HFF-Myc (cell line): ENCODE measurements at regions not wholly inside any gene's neighbourhood (a gene's known extent, or its start where the extent isn't known, plus 50 kb on each side); places are given as distances from the start of the nearest gene placed in this dataset.
"Not testable (repeated sequence)": the region's sequence is repeated elsewhere in the genome, so short reads cannot be mapped to it uniquely, and the experiment has no call there.

Experiments
- DNase-seq: peaks from one replicate; pipeline ENCODE4 v3.0.0-alpha.2; 2011; ENCODE audit warnings: low read depth; ENCODE audit errors: extremely low read depth
- H3K4me3 ChIP-seq: replicated peaks from 2 replicates; pipeline ENCODE4 v1.5.1; 2011; ENCODE audit warnings: low read depth, mild to moderate bottlenecking, control low read depth, low read length
- CTCF ChIP-seq: IDR thresholded peaks from 2 replicates; pipeline ENCODE4 v1.5.1; 2012; ENCODE audit warnings: mild to moderate bottlenecking, low read depth, low read length, control low read depth; ENCODE audit errors: missing control alignments

GRCh38 chr11:92607969-92608722, 361.3 kb upstream of the MTNR1B start:
- no peak for DNase-seq
- TF ChIP-seq CTCF, result no peak
- no peak overlapping the region for H3K4me3 ChIP-seq

- no peak for DNase-seq
- H3K4me3 ChIP-seq, result no peak overlapping the region
- TF ChIP-seq CTCF, result no peak
These were observed 358.3 kb upstream of the MTNR1B start for GRCh38 chr11:92611157-92611556.

- H3K4me3 ChIP-seq, DNase-seq: not testable (repeated sequence)
These were observed 351.4 kb upstream of the MTNR1B start for GRCh38 chr11:92618020-92618419.

- TF ChIP-seq CTCF, result no peak
- DNase-seq, result no peak
- H3K4me3 ChIP-seq, result no peak overlapping the region
These were observed 346.4 kb upstream of the MTNR1B start for GRCh38 chr11:92623055-92623454.

- DNase-seq, result no peak
These were observed 343.6 kb upstream of the MTNR1B start for GRCh38 chr11:92625894-92626293.

GRCh38 chr11:92626624-92627023, 342.8 kb upstream of the MTNR1B start:
- H3K4me3 ChIP-seq, result no peak overlapping the region
- no peak for DNase-seq
- no peak for TF ChIP-seq CTCF

More at GRCh38 chr11:92625894-92626293, 343.6 kb upstream of the MTNR1B start:
- no peak for TF ChIP-seq CTCF
- H3K4me3 ChIP-seq, result no peak overlapping the region

GRCh38 chr11:92627615-92628256, 341.7 kb upstream of the MTNR1B start:
- no peak for TF ChIP-seq CTCF
- H3K4me3 ChIP-seq, result no peak overlapping the region
- DNase-seq, result no peak
